ENCODE measurements at regions not wholly inside any gene's neighbourhood (a gene's known extent, or its start where the extent isn't known, plus 50 kb on each side); places are given as distances from the start of the nearest gene placed in this dataset.
A peak's percentile ranks its signal among the peaks of the same experiment; 100 is the strongest.

GRCh38 chr13:105471673-105472072, 1063.8 kb downstream of the EFNB2 start:
- H3K9me3 Mint-ChIP-seq = peaks cover 12% of the 10 kb centered on the region
- Histone ChIP-seq H3K27me3 (ENCODE audit: control insufficient read depth, insufficient read depth, low read length, poor library complexity, severe bottlenecking) (peaks cover 18% of the 10 kb centered on the region), H3K9me3 (ENCODE audit: control insufficient read depth, low read length) (peaks cover 11% of the 10 kb centered on the region), H3K36me3 (ENCODE audit: control insufficient read depth, insufficient read depth, low read length) (no peaks in the 10 kb centered on the region), H3K27ac (ENCODE audit: low read depth, low read length) (no peak overlapping the region), H3K4me3 (ENCODE audit: low read length) (no peak overlapping the region), H3K4me1 (ENCODE audit: control insufficient read depth, insufficient read depth, low read length) (no peaks in the 10 kb centered on the region), H3K9ac (ENCODE audit: extremely low read depth, low read length, poor library complexity, severe bottlenecking) (no peak overlapping the region)
- no peak for DNase-seq
- 86% methylated on average over 3 of the region's 3 CpGs; no CpG with 5 or more reads in 1 of the 2 experiments for WGBS, 2 experiments (ENCODE audit: insufficient coverage in 1 of 2, insufficient read length in 1 of 2)
- peaks cover 18% of the 10 kb centered on the region for H3K4me1 Mint-ChIP-seq
- TF ChIP-seq, protein P1, sequence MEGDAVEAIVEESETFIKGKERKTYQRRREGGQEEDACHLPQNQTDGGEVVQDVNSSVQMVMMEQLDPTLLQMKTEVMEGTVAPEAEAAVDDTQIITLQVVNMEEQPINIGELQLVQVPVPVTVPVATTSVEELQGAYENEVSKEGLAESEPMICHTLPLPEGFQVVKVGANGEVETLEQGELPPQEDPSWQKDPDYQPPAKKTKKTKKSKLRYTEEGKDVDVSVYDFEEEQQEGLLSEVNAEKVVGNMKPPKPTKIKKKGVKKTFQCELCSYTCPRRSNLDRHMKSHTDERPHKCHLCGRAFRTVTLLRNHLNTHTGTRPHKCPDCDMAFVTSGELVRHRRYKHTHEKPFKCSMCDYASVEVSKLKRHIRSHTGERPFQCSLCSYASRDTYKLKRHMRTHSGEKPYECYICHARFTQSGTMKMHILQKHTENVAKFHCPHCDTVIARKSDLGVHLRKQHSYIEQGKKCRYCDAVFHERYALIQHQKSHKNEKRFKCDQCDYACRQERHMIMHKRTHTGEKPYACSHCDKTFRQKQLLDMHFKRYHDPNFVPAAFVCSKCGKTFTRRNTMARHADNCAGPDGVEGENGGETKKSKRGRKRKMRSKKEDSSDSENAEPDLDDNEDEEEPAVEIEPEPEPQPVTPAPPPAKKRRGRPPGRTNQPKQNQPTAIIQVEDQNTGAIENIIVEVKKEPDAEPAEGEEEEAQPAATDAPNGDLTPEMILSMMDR (conservative IDR thresholded peaks at IDR 0.05) = no peak
- H3K27me3 Mint-ChIP-seq (ENCODE audit: insufficient read depth) = peaks cover 36% of the 10 kb centered on the region
- H3K36me3 Mint-ChIP-seq (ENCODE audit: low read depth) = no peaks in the 10 kb centered on the region
- H3K4me3 Mint-ChIP-seq = no peak overlapping the region
- H3K27ac Mint-ChIP-seq = no peak overlapping the region

DNA sequence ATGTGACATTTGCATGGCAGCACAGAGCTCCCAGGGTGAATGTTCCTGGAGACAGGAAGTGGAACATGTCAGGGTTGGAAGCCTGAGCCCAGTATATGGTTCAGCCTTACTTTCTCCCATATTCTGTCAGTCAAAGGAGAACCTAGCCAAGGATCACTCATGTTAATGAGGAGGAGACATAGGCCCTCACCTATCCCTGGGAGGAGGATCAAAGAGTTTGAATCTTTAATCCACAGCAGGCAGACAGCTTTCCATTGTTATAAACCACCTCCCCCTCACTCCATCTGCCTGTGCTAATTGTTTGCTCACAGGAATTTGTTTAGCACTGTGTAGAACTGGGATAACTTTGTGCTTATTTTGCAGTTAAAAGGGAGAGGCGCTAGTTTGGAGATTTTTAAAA, 1069.1 kb downstream of the EFNB2 start:
- Mint-ChIP-seq H3K27me3 (ENCODE audit: insufficient read depth) (peaks cover 54% of the 10 kb centered on the region), H3K9me3 (peaks cover 12% of the 10 kb centered on the region), H3K4me3 (no peak overlapping the region), H3K4me1 (peaks cover 13% of the 10 kb centered on the region), H3K27ac (peak overlapping the region; percentile 42), H3K36me3 (ENCODE audit: low read depth) (no peaks in the 10 kb centered on the region)
- Histone ChIP-seq H3K9me3 (ENCODE audit: control insufficient read depth, low read length) (peaks cover 11% of the 10 kb centered on the region), H3K27ac (ENCODE audit: low read depth, low read length) (no peak overlapping the region), H3K4me3 (ENCODE audit: low read length) (no peak overlapping the region), H3K27me3 (ENCODE audit: control insufficient read depth, insufficient read depth, low read length, poor library complexity, severe bottlenecking) (peaks cover 28% of the 10 kb centered on the region), H3K9ac (ENCODE audit: extremely low read depth, low read length, poor library complexity, severe bottlenecking) (no peak overlapping the region), H3K36me3 (ENCODE audit: control insufficient read depth, insufficient read depth, low read length) (no peaks in the 10 kb centered on the region), H3K4me1 (ENCODE audit: control insufficient read depth, insufficient read depth, low read length) (peaks cover 6% of the 10 kb centered on the region)
- TF ChIP-seq, protein P1 (conservative IDR thresholded peaks at IDR 0.05) = no peak
- WGBS, 2 experiments (ENCODE audit: insufficient coverage in 1 of 2, insufficient read length in 1 of 2) = 43 to 50% methylated on average over 1 of the region's 1 CpG
- DNase-seq = peak; percentile 68

DNA sequence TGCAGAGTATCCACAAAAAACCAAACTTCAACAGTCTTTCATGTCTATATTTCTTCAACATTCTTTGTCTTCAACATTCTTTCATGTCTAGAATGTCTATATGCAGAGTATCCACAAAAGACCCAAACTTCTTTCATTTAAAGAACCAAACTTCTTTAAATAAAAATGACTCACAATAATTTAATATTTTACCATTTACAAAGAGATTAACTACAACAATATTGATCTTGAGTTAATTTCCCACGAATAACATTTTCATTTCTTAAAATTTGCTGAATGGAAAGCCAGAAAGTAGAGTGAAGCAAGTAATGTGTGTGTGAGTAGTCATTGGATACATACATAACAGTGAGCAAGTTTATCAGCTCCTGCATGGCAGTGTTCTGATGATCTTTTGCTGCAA, 1069.7 kb downstream of the EFNB2 start, which contains the start of gene DAOA:
DAOA (plus strand) TSS at position 301 of the 400 bp plus-strand sequence.
- no peak for DNase-seq
- H3K36me3 Mint-ChIP-seq (ENCODE audit: low read depth) = no peaks in the 10 kb centered on the region
- Histone ChIP-seq H3K9ac (ENCODE audit: extremely low read depth, low read length, poor library complexity, severe bottlenecking) (no peak within 1 kb of the TSS), H3K27me3 (ENCODE audit: control insufficient read depth, insufficient read depth, low read length, poor library complexity, severe bottlenecking) (peaks cover 28% of the 10 kb centered on the region), H3K27ac (ENCODE audit: low read depth, low read length) (no peak within 1 kb of the TSS), H3K4me3 (ENCODE audit: low read length) (no peak within 1 kb of the TSS), H3K4me1 (ENCODE audit: control insufficient read depth, insufficient read depth, low read length) (peaks cover 6% of the 10 kb centered on the region), H3K36me3 (ENCODE audit: control insufficient read depth, insufficient read depth, low read length) (no peaks in the 10 kb centered on the region), H3K9me3 (ENCODE audit: control insufficient read depth, low read length) (peaks cover 11% of the 10 kb centered on the region)
- H3K4me1 Mint-ChIP-seq = peaks cover 13% of the 10 kb centered on the region
- H3K27me3 Mint-ChIP-seq (ENCODE audit: insufficient read depth) = peaks cover 51% of the 10 kb centered on the region
- WGBS, 2 experiments (ENCODE audit: insufficient coverage in 1 of 2, insufficient read length in 1 of 2) = 100% methylated on average over 1 of the region's 1 CpG; no CpG with 5 or more reads in 1 of the 2 experiments
- H3K27ac Mint-ChIP-seq = peak within 1 kb of the TSS; percentile 42
- no peak within 1 kb of the TSS for H3K4me3 Mint-ChIP-seq
- TF ChIP-seq, protein P1 (conservative IDR thresholded peaks at IDR 0.05) = no peak
- H3K9me3 Mint-ChIP-seq = peaks cover 12% of the 10 kb centered on the region

Data from endodermal cell (in vitro differentiated cells).